DMS79 (cell line): ENCODE measurements at regions not wholly inside any gene's neighbourhood (a gene's known extent, or its start where the extent isn't known, plus 50 kb on each side); places are given as distances from the start of the nearest gene placed in this dataset.
A peak's percentile ranks its signal among the peaks of the same experiment; 100 is the strongest.

Experiments used
- DNase-seq: peaks from one replicate; lab custom pipeline; 2025; lab: John Stamatoyannopoulos, UW

DNA sequence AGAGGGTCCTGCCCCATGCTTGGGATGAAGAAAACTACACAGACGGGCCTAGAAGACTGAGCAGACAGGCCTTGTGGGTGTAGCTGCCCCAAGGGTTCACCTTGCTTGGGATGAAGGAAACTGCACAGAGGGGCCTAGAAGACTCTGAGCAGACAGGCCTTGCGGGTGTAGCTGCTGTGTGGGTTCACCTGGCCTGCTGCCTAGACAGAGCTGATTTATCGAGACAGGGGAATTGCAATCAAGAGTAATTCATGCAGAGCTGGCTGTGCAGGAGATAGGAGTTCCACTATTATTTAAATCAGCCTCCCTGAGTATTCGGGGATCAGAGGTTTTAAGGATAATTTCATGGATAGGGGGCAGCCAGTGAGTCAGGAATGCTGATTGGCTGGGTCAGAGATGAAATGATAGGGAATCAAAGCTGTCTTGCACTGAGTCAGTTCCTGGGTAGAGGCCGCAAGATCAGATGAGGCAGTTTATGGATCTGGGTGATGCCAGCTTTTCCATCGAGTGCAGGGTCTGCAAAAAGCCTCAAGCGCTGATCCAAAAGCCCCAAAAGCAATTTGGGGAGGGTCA, 341.4 kb downstream of the GALR1 start:
- DNase-seq, result no peak

DNA sequence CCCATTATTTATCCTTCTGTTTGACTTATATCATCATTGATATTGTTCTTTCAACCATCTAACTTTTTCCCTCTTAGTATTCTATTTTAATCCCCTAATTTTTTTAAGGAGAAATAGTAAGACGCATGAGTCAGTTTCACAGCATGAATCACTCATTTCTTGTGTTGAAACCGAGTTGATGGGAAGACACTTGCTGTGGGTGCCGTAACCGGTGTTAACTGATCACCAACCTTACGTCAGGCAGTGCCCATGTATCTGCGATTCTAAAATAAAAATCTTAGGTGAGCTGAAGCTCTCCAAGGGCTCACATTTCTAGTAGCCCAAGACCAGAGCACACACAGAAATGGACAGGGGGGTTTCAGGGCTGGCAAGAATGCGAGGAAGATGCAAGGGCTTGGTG, 348.1 kb downstream of the GALR1 start:
- DNase-seq, result no peak

DNA sequence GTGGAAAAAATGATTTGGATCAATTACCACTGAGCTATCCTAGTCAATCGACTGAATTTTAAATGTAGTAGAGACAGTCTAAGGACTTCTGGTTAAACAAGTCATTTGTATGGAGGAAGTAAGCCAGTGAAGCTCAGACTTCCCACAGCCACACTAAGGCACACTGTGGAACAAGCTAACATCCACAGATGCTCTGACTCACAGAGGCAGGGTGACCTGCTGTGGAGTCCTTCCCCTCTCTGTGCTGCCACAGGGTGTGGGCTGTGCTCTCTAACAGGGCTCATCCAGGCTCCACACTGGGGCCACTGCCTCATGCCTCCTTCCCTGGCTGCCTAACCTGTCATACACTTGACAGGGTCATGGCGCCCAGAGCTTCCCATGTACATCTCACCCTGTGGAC, 351.0 kb downstream of the GALR1 start:
- DNase-seq, result no peak

DNA sequence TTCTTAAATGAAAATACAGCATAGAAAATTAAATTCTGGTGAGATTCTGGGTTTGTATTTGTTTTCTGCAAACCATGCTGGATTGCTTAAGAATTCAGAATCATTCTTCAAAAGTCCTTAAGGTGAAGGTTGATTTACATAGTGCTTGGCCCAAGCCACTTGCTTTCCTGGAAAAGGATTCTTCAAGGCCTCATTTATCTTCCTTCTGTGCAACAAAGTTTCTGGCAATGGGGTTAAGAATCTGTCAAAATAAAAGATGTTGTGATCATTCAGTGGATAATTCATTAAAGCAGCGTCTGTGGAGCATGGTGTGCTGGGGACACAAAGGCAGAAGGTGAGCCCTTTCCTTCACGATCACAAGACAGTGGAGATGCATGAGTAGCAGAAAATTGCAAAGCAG, 351.9 kb downstream of the GALR1 start:
- DNase-seq, result no peak

DNA sequence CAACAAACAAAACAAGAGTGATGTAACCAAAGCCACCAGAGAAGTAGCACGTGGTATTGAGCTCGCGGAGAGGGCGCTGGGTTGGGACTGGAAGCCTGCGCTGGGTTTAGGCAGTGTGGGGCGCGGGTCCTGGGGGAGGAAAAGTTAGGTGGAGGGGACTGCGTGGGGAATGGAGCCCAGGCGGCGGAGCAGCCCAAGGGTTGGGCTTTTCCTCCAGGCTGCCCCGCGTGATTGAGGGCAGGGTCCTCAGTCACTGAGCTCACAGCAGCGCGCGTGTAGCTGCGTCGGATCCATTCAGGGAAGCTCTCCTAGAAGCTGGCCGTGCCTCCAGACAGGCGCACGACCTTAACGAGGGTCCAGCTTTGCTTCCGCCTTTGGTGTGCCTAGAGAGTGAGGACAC, 357.4 kb downstream of the GALR1 start:
- no peak for DNase-seq

DNA sequence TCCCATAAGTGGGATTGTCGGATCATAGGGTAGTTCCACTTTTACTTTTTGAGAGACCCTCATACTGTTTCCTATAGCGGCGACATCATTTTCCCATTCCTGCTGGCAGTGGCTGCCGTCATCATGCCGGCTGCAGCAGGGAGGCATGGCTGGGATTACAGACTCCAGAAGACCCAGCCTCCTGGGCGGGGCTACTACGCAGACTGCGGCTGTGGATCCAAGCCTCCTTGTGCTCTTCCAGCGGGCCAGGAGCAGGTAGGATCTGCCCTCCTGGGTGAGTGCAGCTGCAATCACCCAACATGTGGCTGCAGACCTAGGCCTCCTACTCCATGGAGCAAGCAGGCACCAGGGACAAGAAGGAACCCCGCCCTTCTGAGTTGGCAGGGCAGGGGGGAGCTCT, 359.2 kb downstream of the GALR1 start:
- DNase-seq, result no peak

DNA sequence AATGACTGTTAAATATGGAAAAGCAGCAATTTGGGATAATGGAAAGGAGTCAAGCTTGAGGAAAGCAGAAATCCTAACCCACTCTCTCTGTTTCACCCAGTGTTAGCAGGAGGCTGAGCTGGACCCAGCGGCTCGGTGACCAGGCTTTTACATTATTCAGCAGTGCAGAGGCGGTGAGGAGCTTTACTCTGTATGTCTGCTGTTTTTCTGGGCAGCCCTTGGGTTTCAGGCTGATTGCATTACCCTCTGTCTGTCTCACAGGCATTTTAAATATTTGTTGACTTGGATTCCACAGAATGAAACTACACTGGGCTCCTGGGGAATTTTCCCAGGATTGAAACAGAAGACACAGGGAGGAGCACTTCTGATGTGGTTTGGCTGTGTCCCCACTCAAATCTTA, 368.0 kb downstream of the GALR1 start:
- DNase-seq, result no peak

DNA sequence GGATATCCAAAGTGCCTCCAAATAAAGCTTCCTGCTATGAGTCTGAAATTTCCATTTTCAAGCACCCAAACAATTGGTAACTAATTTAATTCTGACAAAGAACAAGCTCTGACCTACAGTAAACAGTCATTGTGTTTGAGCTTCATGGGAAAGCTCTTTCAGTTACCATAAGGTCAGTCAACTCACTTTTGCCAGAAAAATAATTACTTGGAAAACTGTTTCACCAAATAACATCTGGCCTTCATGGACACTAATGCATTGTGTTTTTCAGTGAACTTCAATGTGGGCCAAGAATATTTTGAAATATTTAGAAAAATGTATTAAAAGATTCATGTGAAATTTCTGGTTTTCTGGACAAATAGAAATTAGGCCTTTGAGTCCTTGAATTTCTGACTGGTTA, 369.9 kb downstream of the GALR1 start:
- DNase-seq, result no peak

DNA sequence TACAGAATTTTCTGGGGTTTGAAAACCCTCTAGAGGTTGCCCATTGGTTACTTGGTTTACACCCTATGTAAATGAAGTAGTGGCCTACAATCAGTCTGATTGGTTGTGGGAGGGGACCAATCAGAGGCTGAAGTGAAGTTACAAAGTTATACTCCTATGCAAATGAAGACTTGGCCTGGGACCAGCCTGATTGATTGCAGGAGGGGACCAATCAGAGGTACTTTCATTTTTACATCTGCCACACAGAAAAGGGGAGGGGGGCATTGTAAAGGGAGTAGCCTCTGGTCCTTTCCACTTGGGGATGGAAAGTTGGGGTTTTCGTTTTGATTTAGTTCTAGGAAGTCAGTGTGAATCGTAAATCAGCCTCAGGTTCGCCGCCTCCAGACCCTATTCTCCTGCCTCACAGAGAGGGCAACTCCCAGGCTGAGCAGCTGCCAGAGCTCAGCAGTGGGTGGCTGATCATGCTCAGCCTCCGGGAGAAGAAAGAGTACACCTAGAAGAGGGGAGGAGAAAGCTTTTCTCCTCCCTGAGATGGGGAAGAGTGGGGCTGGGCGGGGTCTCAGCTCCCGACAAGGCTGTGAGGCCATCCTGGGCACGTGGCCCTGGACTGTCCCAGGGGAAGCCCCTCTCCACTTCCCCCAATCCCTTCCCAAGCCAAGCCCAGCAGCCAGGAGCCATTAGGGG, 372.5 kb downstream of the GALR1 start:
- no peak for DNase-seq

DNA sequence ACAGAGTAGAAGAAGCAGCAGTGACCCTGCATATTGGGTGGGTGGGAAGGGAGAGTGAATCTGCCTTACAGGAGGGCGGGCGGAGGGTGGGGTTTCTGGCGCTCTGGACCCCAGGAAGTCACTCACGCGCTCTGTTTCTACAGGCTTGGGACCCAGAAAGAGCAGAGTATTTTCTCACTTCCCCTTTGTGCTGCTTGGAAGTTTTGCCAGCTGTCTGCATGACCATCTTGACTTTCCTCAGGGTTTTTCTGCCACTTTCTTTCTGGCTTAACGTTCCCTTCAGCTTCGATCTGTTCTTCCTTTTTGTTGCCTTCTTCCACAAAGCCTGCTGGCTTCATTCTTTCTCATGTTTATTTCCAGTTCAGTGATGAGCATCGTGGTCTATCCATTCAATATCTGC, 383.1 kb downstream of the GALR1 start:
- DNase-seq, result no peak

DNA sequence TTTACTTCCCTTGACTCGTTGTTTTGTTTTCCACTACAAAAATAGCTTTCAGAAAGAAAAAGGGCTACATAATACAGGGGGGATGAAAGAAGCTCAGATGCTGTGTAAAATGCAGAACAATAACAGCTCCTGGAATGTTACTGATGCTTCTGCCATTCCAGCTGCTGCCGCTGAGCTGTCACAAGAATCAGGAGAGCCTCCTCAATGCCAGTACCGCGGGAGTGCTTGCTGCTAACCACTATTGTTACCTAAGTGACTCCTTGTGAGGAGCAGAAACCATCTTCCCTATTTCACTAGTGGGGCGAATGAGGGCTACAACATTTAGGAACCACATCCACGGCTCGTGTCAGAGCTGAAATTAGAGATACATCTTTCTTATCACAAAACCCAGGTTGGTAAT, 384.8 kb downstream of the GALR1 start:
- no peak for DNase-seq

DNA sequence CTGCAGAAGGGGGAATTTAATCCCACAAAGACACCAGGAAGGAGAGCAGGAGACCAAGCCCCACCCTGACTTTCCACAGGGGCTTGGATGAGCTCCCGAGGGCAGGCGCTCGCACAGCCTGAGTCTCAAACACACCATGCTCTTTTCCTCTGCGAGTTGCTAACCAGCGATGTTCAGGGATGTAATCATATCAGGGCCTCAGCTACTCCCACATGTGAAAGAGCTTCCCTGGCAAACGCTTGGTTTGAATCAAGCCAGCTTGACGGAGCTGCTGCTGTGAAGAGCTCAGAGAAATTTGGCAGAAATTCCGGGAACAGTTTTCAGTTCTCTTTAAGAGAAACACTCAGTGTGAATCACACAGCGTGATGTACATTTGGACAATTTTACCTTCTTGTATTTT, 385.8 kb downstream of the GALR1 start:
- DNase-seq, result no peak

DNA sequence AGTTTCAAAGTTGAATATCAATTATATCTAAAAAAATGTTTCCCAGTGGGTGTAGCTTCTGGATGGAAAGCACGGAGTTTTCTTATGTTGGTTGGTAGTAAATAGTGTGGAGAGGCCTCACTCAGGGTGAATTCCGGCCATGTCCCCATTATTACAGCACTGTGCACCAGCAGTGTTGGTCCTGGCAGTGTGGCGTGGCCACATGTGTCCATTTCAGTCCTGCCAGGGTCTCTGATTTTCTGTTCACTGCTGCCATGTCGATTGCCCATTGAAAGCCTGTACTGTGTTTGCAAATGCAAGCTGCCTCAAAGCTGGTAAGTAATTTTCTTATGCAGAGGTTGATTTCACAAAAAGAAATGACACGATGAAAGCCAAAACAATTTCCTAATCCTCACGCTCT, 386.2 kb downstream of the GALR1 start:
- DNase-seq, result no peak

DNA sequence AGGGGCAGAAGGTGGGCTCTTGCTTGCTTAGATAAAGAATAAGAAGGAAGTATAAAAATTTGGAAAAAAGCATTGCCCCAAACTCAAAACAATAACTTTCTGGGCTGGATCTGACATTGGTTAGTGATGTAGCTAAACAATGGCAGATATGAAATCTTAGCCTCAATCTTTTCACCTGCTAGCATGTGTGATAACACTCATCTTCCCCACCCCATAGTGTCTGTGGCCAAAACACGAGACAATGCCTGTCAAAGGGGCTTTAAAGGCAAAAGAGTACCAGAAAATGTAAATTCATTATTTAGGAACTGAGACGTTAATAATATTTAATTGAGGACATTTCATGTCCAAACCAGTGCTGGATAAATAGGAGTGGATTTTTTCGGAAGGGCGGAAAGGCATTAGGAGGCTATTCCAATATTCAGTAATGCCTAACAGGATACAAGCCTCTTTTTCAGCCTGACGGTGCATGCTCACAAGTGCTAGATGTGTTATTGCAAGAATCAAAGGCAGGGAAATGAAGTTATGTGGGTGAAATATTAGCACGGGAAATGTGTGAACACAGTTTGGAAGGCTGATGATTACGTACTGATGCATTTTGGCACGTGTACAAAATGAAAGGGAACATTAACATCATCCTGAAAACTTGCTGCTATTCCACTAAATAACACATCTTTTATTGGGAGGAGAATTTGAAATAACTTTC, 395.7 kb downstream of the GALR1 start:
- DNase-seq, result no peak

DNA sequence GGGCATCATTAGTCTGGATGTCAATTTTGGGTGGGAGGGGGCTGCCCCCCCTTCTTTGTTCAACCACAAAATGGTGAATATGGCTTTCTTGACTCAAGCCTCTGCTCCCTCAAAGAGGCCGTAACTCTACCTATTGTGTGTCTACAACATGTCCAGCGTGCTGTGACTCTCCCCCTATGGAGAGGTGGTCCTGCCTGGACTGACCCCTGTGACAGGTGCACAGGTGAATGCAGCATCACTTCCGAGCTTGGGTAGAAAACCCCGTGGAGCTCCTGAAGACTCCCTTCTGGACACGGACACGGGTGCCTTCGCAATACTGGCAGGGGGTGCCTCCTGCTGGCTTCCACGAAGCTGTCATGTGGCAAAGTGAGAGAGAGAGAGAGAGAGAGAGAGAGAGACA, 397.8 kb downstream of the GALR1 start:
- no peak for DNase-seq

DNA sequence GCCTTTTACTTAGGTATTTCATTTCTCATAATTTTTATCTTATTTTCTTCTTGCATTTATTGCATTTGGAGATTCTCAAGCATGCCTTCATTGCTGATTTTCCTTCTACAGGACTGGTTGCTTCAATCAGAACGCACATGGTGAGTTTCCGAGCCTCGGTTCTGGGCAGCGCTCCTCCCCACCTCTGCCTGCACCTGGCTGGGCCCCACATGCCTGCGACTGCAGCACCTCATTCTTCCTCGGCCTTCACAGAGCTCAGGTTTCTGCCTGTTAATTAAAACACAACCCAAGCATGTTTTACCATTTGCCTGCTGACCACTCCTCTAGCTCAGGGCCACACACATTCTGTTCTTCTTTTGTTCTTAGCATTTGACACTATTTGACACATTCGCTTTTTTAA, 398.8 kb downstream of the GALR1 start:
- no peak for DNase-seq

DNA sequence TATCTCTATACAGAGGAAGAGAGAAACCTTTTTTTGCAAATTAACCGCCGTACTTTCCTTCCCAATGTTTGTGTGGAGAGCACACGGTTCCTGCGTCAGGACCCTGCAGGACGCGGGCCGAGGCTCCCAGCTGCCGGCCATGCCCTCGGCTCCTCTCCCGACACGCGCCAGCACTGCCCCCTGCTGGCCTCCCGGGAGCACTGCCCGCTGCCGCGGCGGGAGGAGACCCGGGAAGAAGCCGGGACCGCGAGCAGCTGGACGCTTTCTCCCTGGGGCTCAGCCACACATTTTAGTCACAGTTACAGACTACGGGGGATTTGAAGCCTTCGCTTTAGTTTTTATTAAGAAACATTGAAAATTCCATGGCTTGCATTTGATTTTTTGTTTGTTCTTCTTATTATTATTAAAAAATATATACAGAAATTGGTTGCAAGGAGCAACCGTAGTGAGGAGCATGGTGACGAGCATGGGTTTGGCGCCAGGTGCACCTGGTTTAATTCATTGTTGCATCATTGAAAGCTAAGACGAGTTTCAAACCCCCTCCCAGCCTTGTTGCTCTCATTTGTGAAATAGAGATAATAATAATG, 401.2 kb downstream of the GALR1 start:
- DNase-seq, result peak; percentile 16

DNA sequence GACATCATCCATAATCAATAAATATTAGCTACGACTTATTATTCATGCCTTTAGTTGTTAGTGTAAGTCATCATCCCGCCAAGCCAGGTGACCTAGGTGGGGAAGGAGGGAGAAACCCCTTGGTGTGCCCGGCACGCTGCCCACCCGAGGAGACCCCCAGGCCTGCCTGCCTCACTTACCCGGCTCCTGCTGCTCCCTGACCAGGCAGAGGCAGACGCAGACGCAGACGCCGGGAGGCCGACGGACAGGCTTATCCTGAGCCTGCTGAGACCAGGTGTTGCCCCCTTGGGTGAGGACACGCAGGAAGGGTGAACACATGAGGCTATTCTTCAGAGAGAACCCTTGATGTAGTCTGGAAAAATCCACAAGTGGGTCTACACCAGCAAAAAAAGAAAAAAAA, 401.8 kb downstream of the GALR1 start:
- DNase-seq, result no peak

DNA sequence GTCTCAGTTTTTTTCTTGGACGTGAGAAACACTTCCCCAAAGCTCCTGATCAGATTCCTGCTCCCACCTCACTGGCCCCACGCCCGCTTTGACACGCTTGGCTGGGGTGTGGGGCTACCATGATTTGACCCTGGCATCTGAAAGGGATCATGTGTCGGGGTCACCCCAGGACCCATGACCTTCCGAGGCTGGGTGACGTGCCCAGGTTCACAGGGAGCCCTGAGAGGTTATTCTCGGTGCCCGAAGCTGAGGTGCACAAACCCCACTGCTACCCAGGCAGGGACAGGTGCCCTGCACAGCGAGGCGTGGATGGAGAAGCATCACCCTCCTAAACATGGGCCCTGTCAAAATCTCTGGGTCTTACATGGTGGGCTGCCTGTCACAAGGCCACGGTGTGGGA, 404.1 kb downstream of the GALR1 start:
- no peak for DNase-seq

DNA sequence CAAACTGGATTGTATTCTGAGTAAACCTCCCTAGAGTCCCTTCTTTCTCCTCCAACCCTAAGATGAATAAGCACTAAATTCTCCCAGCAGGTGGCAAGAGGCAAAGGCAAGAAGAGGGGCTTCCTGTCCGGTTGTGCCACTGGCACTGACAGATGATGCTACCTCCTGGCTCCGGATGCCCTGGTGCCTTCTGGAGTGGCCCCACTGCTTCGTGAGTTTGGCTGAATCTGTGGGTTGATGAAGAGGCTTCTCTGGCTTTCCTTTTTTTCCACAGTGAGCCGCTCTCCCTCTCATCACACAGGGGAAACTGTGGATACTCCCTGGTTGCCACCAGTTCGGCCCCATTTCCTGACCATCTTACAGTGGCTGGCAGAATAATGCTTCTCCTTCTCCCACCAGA, 404.7 kb downstream of the GALR1 start:
- no peak for DNase-seq

DNA sequence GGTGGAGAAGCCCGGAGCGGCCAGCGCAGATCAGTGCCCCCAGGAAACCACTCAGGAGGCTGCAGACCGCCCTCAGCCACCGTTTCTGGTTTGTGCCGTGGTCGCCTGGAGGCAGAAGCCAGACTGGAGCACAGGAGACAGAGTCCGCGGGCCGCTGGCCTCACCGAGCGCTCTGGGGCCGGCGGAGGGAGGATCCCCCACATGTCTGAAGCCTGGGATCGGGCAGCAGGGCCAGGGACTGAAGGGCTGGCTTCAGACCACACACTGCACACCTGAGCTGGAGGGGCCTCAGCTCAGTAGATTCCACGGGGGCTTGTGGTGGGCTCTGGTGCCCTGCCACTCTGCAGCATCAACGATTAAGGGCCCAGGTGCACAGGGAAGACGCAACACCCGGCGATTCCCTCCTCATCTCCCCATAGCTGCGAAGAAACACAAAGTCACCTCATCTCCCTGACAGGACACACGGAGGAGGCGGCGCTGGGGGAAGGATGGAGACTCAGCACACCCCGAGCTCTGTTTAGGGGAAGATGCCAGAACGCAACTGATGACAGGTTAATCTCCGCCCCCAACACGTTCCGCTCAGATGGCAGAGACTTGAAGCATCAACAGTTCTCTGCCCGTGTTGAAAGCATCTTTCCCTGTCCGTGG, 408.1 kb downstream of the GALR1 start:
- DNase-seq, result no peak

DNA sequence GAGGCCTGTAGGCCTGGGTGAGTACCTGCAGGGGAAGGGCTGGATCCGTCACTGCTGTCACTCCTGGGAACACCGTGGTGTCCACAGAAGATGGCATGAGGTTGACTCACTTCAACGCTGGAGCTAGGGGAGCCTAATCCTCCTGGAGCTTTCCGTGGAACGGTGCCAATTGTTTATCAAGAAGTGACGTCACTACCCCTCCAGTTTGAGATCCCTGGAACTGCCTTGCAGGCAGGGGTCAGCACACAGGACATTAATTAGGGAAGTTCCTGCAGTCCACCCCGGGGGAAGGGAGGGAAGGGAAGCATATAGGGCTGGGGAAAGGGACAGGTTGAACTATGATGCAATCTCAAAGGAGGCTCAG, 408.6 kb downstream of the GALR1 start:
- DNase-seq, result no peak
